AG09309 (cell line): ENCODE measurements at regions not wholly inside any gene's neighbourhood (a gene's known extent, or its start where the extent isn't known, plus 50 kb on each side); places are given as distances from the start of the nearest gene placed in this dataset.

ENCODE experiments used
- DNase-seq: peaks from one replicate; pipeline ENCODE4 v3.0.0-alpha.2; 2010; ENCODE audit warnings: low read depth
- H3K4me3 ChIP-seq: 2 replicates; pipeline ENCODE4 v1.5.1; 2011; ENCODE audit warnings: mild to moderate bottlenecking, low read depth, low read length, moderate library complexity; ENCODE audit not compliant: control insufficient read depth
- TF ChIP-seq, protein P1 (sequence below): IDR thresholded peaks from 2 replicates; pipeline ENCODE4 v1.5.1; 2011; ENCODE audit warnings: mild to moderate bottlenecking, low read depth, low read length, inconsistent platforms; ENCODE audit not compliant: insufficient read depth, control insufficient read depth; ENCODE audit errors: missing control alignments

DNA sequence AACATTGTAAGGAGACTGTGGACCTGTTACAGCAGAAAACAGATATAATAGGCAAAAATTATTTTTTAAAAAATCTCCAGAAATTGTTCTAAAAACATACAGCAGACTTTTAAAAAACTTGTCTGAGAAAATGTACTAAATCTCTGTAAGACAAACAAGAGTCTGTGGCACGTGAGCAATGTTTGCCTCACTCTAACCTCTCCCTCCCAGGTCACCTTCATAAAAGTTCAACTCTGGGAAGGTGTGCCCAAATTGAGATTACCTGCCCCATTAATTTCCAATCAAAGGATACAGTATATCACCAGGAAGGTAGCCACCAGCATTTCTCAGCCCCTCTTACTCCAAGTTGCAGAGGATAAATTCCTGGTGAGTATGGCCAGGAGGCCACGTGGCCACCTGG, 992.7 kb downstream of the TMEM182 start:
- TF ChIP-seq, protein P1, sequence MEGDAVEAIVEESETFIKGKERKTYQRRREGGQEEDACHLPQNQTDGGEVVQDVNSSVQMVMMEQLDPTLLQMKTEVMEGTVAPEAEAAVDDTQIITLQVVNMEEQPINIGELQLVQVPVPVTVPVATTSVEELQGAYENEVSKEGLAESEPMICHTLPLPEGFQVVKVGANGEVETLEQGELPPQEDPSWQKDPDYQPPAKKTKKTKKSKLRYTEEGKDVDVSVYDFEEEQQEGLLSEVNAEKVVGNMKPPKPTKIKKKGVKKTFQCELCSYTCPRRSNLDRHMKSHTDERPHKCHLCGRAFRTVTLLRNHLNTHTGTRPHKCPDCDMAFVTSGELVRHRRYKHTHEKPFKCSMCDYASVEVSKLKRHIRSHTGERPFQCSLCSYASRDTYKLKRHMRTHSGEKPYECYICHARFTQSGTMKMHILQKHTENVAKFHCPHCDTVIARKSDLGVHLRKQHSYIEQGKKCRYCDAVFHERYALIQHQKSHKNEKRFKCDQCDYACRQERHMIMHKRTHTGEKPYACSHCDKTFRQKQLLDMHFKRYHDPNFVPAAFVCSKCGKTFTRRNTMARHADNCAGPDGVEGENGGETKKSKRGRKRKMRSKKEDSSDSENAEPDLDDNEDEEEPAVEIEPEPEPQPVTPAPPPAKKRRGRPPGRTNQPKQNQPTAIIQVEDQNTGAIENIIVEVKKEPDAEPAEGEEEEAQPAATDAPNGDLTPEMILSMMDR: no peak
- no peak overlapping the region for H3K4me3 ChIP-seq
- no peak for DNase-seq

DNA sequence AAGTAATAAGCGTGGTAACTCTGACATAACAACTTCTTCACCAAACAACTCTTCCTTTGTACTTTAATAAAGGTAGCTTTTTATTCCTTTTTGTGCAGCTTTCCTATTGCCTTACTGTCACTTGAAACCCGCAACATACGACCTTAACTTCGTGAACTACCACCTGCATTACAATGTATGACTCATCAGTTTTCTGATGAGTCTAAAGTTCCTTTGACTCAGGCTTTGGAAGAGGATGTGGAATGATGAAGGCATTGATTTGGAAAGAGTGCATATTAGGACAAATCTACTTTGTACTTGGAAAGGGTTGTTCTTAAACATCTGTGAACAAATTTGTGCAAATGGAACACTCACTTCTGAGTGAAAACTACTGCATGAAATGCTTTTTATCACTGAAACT, 1012.1 kb downstream of the TMEM182 start:
- no peak for DNase-seq
- H3K4me3 ChIP-seq: no peak overlapping the region
- TF ChIP-seq, protein P1: no peak

DNA sequence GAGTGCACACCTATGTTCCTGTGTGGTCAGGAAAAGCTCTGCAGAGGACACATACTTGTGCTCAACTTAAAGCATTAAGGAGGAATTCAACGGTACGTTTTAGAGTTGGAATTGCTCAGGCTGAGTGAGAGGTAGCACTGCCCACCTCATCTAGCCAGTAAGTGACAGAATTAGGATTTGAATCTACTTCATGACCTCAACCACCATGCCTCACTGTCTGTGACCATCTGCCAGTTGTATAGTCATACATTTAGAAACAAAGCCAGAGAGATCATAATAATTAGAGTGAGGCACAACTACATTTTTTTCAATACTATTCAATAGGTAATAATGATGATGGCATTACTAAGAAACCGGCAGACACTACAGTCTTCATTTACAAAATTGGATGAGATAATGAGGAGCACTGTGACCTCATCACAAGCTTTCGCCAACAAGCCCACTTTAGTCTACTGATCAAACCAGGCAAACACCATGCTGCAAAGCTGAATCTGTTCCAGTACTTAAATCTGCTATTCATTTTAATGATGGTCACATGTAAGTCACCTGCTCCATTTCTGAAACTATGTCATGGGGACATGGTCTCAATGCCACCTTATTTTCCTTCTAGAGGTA, 1018.4 kb downstream of the TMEM182 start:
- TF ChIP-seq, protein P1: no peak
- DNase-seq: no peak
- H3K4me3 ChIP-seq: no peak overlapping the region

DNA sequence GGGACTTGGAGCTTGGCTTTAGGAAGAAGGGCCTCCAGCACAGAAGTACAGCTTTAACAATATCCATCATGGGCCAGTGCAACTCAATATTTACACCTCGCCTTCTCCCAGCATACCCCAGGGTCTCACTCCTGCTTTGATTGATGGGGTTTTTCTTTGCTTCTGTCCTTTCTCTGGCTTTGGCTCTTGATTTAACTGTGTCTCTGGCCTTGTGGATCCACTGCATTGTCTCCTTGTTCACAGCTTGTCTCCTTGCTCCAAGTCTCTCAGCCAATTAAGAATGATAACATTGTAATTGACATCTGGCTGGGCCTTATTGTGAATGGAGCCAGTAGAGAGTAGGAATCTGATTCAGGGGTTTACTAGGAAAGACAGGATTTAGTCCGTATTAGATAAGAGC, 1019.5 kb downstream of the TMEM182 start:
- DNase-seq: no peak
- H3K4me3 ChIP-seq: no peak overlapping the region
- TF ChIP-seq, protein P1: no peak

DNA sequence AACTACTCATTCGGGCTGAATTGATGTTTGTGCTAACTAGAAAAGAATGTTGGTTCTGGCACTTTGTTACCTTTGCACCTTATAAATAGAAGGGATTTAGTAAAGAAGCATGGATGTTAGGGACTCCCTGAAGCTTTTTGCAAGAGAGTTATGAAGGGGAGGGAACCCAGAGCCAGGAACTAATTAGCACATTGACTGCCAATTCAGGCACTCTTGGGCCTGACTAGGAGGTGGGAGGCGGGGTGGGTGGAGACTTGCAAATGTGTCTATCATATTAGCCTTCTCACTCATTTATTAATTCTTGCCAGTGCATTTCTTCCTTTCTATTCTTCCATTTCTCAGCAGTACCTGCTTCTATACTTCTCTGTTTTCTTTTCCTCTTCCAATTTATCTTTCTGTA, 1022.4 kb downstream of the TMEM182 start:
- DNase-seq: no peak
- TF ChIP-seq, protein P1: no peak
- no peak overlapping the region for H3K4me3 ChIP-seq

DNA sequence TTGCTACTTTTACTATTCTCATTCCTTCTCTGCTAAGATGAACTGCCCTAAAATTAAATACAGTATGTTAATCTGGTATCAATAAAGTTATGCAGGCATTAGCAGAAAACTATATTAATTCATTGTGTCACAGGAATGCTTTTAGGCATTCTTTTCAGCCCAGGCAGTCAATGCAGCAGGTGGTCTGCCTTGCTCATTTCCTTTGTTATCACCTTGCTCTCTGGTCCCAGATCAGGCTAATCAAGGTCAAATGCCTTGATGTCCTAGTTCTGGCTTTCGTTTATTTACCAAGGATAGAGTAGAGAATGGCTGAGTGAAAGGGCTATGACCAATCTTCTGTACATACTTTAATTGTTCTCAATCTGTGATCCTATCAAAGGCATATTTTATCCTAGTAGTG, 1023.6 kb downstream of the TMEM182 start:
- TF ChIP-seq, protein P1: no peak
- H3K4me3 ChIP-seq: no peak overlapping the region
- DNase-seq: no peak

DNA sequence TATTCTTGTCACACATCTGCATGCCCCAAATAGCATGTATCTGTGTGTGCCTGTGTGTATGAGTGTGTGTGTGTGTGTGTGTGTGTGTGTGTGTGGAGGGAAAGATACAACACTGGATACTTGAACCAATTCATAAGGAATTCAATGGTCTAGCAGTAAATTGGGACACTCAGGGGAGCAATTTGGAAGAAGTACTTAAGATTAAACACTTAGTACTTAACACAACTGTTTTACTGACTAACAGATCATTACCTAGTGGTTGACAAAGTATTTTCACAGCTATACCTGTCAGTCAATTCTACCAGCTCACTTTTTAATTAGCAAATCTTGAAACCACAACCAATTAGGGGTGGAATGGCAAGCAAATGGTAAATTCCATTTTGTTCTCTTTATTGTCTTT, 1024.1 kb downstream of the TMEM182 start:
- H3K4me3 ChIP-seq: no peak overlapping the region
- DNase-seq: no peak
- TF ChIP-seq, protein P1: no peak
